ENCODE measurements at regions not wholly inside any gene's neighbourhood (a gene's known extent, or its start where the extent isn't known, plus 50 kb on each side); places are given as distances from the start of the nearest gene placed in this dataset.

GRCh38 chr10:128596906-128597305 lies 470.7 kb upstream of the MKI67 start:
- no peak for DNase-seq

DNA sequence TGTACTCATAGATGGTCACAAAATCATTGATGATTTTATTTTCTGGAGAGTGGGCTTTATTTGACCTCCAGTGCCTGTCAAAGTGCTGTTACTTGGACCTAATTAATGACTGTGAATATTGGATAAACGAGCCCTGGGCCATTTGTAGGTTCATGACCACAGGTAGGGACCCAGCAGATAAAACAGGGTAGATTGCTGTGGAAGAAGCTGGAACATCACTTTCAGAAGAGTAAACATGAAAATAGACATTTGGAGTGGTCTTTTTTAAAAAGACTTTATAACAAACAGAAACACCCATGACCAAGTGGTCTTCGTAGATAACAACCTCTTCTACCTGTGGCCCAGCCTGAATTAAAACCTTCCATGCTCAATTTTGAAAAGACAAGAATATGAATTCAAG lies 472.8 kb upstream of the MKI67 start:
- no peak for DNase-seq

GRCh38 chr10:128599538-128599937 lies 473.3 kb upstream of the MKI67 start:
- DNase-seq, result no peak

GRCh38 chr10:128602183-128602582 lies 476.0 kb upstream of the MKI67 start:
- no peak for DNase-seq

DNA sequence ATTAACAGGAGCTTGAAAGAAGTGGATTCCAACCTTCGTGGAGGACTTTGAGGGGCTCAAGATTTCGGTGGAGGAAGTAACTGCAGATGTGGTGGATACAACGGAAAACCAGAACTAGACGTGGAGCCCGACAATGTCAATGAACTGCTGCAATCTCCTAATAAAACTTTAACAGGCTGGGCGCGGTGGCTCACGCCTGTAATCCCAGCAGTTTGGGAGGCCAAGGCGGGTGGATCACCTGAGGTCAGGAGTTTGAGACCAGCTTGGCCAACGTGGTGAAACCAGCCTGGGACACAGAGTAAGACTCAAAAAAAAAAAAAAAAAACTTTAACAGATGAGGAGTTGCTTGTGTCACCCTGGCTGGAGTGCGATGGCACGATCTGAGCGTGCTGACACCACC lies 477.8 kb upstream of the MKI67 start:
- no peak for DNase-seq

GRCh38 chr10:128605180-128605579 lies 479.0 kb upstream of the MKI67 start:
- no peak for DNase-seq

- DNase-seq, result no peak
Observed at GRCh38 chr10:128606055-128606454, 479.8 kb upstream of the MKI67 start.

GRCh38 chr10:128608791-128609190 lies 482.6 kb upstream of the MKI67 start:
- DNase-seq, result no peak

- DNase-seq, result no peak
Observed at GRCh38 chr10:128609460-128609859, 483.2 kb upstream of the MKI67 start.

GRCh38 chr10:128610113-128610512 lies 483.9 kb upstream of the MKI67 start:
- no peak for DNase-seq

- DNase-seq, result no peak
Observed at GRCh38 chr10:128612195-128612594, 486.0 kb upstream of the MKI67 start.

DNA sequence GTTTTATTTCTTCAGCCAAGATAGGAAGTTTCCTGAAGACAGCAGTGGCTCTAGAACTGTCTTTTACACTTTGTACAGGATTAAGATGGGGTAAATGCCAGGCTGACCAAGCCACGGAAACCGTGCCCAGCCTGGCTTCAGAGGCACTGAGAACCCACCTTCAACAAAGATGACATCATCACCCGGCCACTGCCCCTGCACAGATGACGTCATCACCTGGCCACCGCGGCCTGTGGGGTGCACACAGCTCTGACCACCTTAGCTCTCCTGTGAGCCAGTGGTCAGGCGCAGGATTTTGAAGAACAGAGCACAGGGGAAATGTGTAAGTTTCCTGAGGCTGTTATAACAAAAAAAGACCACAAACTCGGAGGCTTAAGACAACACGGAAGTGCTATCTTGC lies 486.4 kb upstream of the MKI67 start:
- no peak for DNase-seq

- no peak for DNase-seq
Observed at GRCh38 chr10:128614016-128614605, 487.9 kb upstream of the MKI67 start.

- no peak for DNase-seq
Observed at GRCh38 chr10:128614802-128615553, 488.8 kb upstream of the MKI67 start.

DNA sequence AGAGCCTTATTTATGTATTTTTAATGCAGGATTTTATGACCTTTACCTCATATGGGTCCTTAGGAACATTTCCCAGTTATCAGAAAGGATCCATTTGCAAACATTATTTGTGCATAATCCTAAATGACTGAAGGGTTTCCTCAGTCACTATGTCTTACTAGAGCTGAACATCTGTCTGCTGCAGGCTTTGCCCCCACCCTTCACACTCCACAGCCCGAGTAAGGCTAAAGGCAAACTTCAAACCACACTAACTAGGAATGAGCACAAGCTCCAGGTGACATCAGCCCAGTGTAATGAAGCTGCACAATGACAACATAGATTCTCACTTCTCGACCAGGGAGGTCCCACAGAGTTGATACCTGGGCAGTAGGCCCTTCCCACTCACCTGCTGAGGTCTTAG lies 491.3 kb upstream of the MKI67 start:
- no peak for DNase-seq

DNA sequence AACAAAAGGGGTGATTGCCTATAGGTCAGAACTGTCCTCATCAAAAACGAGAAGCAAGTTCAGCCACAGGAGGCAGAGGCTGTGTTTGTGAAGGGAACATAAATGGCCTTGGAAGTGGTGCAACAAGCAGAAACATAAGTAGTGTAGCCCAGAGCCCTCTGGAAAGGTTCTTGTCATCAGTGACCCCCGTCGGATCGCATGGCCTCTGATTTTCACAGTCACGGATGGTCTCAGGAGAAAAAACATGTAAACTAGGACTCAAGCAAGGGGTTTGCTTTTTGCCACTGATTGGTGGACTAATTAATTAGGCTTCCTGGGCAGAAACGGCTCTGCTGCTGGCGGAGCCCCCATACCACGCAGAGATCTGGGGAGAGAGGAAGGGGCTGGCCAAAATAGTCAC lies 496.5 kb upstream of the MKI67 start:
- DNase-seq, result no peak

DNA sequence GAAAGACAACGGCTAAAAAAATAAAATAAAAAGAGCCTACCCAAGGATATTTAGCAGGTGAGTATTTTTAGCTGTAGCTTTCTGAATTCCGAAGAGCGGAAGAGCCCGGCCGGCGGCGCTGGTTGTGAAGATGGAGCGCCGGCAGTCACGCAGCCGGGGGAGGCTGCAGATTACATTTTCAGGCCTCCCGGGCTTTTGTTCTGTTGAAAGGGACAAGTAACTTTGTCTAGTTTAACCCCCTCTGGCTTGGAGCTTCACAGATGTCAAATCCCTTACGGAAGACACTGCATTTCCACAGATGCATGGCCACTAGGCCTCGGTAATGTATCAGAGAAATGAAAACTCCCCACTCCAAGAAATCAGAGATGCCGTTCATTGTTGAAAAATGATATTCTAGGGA lies 497.6 kb upstream of the MKI67 start:
- no peak for DNase-seq

GRCh38 chr10:128624656-128625530 lies 498.7 kb upstream of the MKI67 start:
- no peak for DNase-seq

DNA sequence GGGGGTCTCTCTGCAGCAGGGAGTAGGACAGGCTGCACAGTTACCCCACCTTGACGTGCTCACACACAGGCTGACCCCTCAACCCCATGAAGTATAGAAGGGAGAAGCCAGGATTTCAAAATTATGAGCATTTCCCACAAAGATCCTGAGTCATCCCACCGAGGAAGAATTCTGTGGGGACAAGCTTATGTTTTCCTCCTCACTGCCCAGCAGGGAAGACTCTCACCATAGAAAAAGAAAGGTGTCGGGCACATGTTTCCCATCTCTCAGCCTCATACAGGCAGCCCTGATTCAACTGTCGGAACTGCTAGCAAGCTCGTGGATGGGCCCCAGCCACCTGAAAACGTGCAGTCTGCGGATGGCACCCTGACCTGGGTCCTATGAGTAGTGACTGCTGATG lies 499.7 kb upstream of the MKI67 start:
- no peak for DNase-seq

DNA sequence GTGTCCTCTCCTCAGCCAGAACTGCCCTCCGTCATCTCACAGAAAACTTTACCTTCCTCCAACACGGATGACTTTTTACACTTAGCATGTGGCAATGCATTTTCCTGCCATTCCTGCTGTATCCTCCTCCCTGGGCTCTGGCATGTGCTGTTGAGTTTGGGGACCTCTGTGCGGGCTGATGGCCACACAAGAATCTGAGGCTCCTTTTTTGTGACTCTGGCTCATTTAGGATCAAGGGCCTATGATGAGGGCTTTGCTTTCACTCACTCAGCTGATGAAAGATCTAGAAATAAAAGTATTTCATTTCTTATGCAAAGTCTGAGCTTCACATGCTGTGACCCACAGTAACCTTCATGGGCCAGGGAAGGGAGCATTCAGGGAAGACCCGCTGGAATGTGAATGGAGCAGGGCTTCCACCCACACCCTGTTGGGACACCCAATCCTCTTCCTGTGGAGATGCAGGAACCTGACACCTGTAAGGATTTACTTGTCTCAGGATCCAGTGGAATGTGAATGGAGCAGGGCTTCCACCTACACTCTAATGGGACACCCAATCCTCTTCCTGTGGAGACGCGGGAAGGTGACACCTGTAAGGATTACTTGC lies 500.3 kb upstream of the MKI67 start:
- DNase-seq, result no peak

DNA sequence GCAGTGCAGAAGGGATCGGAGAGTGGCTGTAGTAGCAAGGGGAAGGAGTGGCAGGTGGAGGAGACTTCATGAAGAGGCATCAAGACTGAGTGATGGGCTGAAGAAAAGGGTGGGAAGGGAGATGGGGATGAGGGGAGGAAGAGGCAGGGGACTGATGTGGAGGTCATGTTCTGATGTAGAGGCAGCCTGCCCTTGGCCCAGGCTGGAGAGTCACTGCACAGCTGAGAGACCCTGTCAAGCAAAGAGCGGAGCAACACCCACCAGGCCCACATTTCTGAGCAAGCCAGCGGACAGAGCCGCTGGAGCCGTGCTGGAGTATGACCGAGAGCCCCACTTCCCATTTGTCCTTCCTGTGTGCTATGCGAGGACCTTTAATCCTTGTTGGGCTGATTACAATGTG lies 501.6 kb upstream of the MKI67 start:
- DNase-seq, result no peak

DNA sequence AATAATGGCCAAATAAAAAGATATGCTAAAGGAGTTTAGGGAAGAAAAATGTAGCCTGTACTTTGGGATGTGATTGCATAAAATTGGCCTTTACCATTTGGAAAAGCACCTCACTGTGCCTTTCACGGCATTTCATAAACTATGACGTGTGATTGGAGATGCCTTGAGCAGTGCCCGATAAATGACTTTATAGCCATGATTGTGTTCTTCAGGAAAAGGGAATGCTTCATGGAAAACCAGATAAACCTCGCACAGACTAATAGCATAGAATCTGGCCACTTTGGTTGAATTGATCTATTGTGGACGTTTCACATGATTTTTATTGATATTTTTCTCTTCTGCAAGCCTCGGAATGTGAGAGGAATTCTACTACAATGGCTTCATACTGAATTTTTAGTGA lies 502.0 kb upstream of the MKI67 start:
- DNase-seq, result no peak

Measured in CD4-positive, alpha-beta T cell treated with Interleukin-15 for 1 hour (primary cell).